GM12878 (cell line): ENCODE measurements at regions not wholly inside any gene's neighbourhood (a gene's known extent, or its start where the extent isn't known, plus 50 kb on each side); places are given as distances from the start of the nearest gene placed in this dataset.

Source experiments
- CEBPB ChIP-seq, 2 experiments: fragments of 150-350 bp in 1 of 2; IDR thresholded peaks; 2 replicates each; pipeline ENCODE4 v1.6.1; 2012 to 2014; ENCODE audit warnings: low read depth in 2 of 2, low read length in 2 of 2, borderline replicate concordance in 1 of 2, inconsistent platforms in 1 of 2
- HDAC2 ChIP-seq: fragments of 200-600 bp; sonication (generic); IDR thresholded peaks from 2 replicates; pipeline ENCODE4 v1.6.1; 2017

DNA sequence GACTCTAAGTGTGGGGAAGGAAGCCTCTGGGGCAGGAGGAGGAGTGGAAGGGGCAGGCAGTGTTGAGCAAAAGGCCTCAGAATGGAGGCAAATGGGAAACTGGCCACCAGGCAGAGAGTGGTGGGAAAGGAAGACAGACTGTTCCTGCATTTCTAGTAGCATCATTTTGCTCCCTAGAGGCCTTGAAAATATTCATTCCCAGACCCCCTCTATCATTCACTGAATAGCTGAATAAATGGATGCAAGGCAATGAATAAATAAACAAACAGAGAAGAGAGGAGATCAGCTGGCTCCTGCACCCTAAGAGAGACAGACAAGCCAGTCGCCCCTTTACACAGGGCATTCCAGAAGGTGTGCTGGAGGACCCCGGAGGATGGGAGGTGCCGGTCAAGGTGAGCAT, 511.9 kb downstream of the BCOR start:
- TF ChIP-seq CEBPB (IDR thresholded peaks at IDR 0.05; ENCODE audit: borderline replicate concordance in 1 of 2, low read depth in 2 of 2, low read length in 2 of 2) (no peak), HDAC2 (no peak)
